ENCODE measurements at regions not wholly inside any gene's neighbourhood (a gene's known extent, or its start where the extent isn't known, plus 50 kb on each side); places are given as distances from the start of the nearest gene placed in this dataset.

- Histone ChIP-seq H2BK120ac (replicated peaks; ENCODE audit: low read depth, low read length) (no peak overlapping the region), H3K79me1 (ENCODE audit: low read depth, low read length) (no peaks in the 10 kb centered on the region), H2BK12ac (ENCODE audit: low read depth, low read length) (no peak overlapping the region), H3K9me3 (ENCODE audit: insufficient read depth in 2 of 2, low read depth in 1 of 2, low read length in 1 of 2) (no peaks in the 10 kb centered on the region), H2BK15ac (ENCODE audit: low read length) (no peak overlapping the region), H2AFZ (ENCODE audit: low read length) (no peak overlapping the region), H3K9ac (replicated peaks in 1 of 4; ENCODE audit: extremely low read depth in 1 of 4, low read depth in 3 of 4, low read length in 3 of 4) (no peak overlapping the region), H3K36me3 (ENCODE audit: control insufficient read depth in 2 of 4, insufficient read depth in 4 of 4, low read length in 3 of 4) (no peaks in the 10 kb centered on the region), H3K4me2 (ENCODE audit: insufficient read depth in 1 of 2, low read depth in 2 of 2, low read length in 2 of 2) (no peak overlapping the region), H2BK20ac (ENCODE audit: low read length) (no peak overlapping the region), H3K23me2 (ENCODE audit: low read depth, low read length) (no peaks in the 10 kb centered on the region), H3K4me3 (ENCODE audit: extremely low read depth in 1 of 4, insufficient read depth in 2 of 4, low read depth in 3 of 4, low read length in 4 of 4) (no peak overlapping the region), H4K91ac (replicated peaks; ENCODE audit: insufficient read length, low read length) (no peak overlapping the region), H4K5ac (ENCODE audit: insufficient read length, low read depth, low read length) (no peak overlapping the region), H3K14ac (ENCODE audit: insufficient read length) (no peak overlapping the region), H3K18ac (ENCODE audit: extremely low read depth, low read length) (no peak overlapping the region), H3K4ac (replicated peaks; ENCODE audit: insufficient read length, low read depth, low read length) (no peak overlapping the region), H3K23ac (ENCODE audit: insufficient read length) (no peak overlapping the region), H3K27me3 (replicated peaks in 1 of 4; ENCODE audit: control insufficient read depth in 3 of 4, extremely low read depth in 1 of 4, insufficient read depth in 3 of 4, low read length in 3 of 4) (no peaks in the 10 kb centered on the region), H3K56ac (replicated peaks; ENCODE audit: insufficient read length, low read depth, low read length) (no peak overlapping the region), H2AK5ac (ENCODE audit: low read depth, low read length) (no peak overlapping the region), H3K4me1 (replicated peaks in 1 of 4; ENCODE audit: control insufficient read depth in 3 of 4, insufficient read depth in 4 of 4, low read length in 3 of 4) (0 out of 7 replicates have a peak, but pooled peaks cover 0 to 3% (median 0%) of the 10 kb centered on the region in 4 experiments), H4K8ac (ENCODE audit: extremely low read depth, insufficient read depth, low read length) (no peak overlapping the region), H3K27ac (ENCODE audit: low read depth, low read length) (no peak overlapping the region), H3K79me2 (ENCODE audit: control insufficient read depth in 1 of 2, insufficient read depth in 2 of 2, low read length in 2 of 2) (no peaks in the 10 kb centered on the region), H4K20me1 (replicated peaks in 1 of 2; ENCODE audit: control insufficient read depth in 1 of 2, insufficient read depth in 2 of 2, low read length in 2 of 2) (no peaks in the 10 kb centered on the region), H2BK5ac (ENCODE audit: low read depth, low read length) (no peak overlapping the region)
- FAIRE-seq = no peak
- TF ChIP-seq RFX5 (IDR thresholded peaks at IDR 0.05; ENCODE audit: borderline replicate concordance, low read depth, low read length) (no peak), ATF2 (IDR thresholded peaks at IDR 0.05; ENCODE audit: low read length) (no peak)
- DNase-seq (ENCODE audit: low read depth in 1 of 2, low spot score in 2 of 2) = no peak
- 64% methylated on average over 1 of the region's 1 CpG; no CpG with 5 or more reads in 1 of the 2 experiments for WGBS, 2 experiments (ENCODE audit: extremely low coverage in 1 of 2, insufficient coverage in 1 of 2, insufficient read length in 1 of 2, insufficient replicate concordance in 2 of 2, low coverage in 1 of 2, low lambda C conversion rate in 2 of 2, missing lambda C conversion rate in 1 of 2)
- CTCF ChIA-PET (ENCODE audit: partially characterized antibody) = interaction anchor here (0.7 kb wide), 1 partner anchor 27 kb away, joined by 4 read pairs; no protein-coding TSS in a partner anchor
- POLR2A ChIA-PET (ENCODE audit: partially characterized antibody) = no interaction called here
Measured at GRCh38 chr18:56284319-56284718, 354.1 kb downstream of the TXNL1 start.

Data from H1 (cell line).